HG03354 (cell line): ENCODE measurements at regions not wholly inside any gene's neighbourhood (a gene's known extent, or its start where the extent isn't known, plus 50 kb on each side); places are given as distances from the start of the nearest gene placed in this dataset.

ENCODE experiments used
- ATAC-seq: cut with Tn5 transposase; IDR thresholded peaks from one replicate; pipeline ENCODE4 v1.9.1; 2021; ENCODE audit warnings: mild to moderate bottlenecking; ENCODE audit not compliant: unreplicated experiment, poor library complexity, severe bottlenecking

DNA sequence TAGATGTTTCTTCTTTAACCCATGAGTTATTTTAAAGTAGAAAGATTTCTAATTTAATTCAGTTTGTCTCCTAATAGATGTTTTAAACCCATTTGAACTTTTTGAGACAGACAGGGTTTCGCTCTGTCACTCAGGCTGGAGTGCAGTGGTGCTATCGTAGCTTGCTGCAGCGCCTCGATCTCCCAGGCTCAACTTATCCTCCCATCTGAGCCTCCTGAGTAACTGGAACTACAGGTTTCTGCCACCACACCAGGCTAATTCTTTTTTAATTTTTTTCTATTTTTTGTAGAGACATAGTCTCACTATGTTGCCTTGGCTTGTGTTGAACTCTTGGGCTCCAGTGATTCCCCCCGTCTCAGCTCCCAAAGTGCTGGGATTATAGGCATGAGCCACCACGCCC, 53.0 kb upstream of the RAB18 start:
- no peak for ATAC-seq

DNA sequence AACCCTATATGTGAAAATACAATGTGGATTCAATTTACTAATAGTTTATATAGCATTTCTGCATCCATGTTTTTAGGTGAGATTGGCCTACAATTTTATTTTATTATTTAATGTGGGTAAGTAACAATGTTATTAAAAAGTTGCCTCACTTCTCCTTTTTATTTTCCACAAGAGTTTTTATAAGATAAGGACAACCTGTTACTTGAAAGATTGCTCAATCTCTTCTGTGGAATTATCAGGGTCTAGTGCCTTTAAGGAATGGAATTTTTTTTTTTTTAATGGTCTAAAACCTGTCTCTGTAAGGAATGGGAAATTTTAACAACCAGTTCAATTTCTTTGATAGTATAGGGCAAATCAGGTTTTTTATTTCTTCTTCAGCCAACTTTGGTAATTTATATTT, 53.9 kb upstream of the RAB18 start:
- ATAC-seq, result no peak

DNA sequence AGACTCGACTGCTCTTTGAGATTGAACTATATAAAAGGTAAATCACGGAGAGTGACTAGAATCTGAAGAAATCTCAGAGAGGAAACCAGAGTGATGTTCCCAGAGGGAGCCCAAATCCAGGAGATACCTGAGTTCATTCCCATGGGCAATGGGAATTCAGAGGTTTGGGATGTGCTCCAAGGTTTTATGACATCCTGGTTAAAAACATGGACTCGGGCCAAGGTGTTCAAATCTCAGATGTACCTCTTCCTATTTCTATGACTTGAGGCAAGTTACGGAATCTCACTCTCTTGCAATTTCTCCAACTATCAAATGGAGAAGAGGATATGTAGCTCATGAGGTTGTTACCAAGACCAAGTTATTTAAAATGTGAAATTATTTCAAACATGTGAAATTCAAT, 54.5 kb upstream of the RAB18 start:
- no peak for ATAC-seq

DNA sequence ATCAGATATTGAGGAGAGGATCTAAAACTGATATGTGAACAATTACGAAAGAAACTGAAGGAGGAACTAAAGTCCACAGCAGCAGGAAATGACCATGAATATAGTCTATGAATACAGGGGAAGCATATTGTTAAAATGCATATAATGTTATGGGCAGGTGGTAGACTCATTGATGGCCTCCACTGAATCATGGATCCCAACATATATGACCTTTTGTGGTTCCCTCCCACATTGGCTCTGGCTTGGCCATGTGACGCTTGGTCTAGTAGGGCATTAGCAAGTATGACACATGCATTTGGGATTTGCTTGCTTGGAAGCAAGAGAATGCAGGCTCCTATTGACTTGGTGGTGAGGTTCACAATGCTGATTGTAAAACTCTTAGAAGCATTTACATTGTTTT, 55.2 kb upstream of the RAB18 start:
- no peak for ATAC-seq

DNA sequence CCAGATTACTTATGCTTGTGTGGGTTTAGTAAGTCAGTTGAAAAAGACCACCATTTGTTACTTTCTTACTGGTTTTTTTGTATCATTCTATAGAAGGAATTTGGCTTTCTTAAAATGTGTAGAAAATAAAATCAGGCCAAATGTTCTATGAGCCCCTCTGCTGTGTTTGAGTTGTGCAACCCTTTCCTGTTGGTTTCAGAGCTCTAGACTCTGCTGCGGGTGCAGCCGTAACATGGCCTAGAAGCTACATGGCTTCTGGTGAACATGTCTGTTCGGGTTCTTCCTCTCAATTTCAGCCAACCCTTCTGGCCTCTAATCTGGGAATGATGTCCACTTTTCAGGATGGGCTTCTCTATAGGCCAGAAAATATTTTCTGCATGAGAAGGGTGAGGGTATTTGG, 56.6 kb upstream of the RAB18 start:
- ATAC-seq, result no peak

GRCh38 chr10:27446091-27446918, 57.8 kb upstream of the RAB18 start:
- no peak for ATAC-seq

GRCh38 chr10:27445070-27445469, 59.0 kb upstream of the RAB18 start:
- ATAC-seq, result no peak

DNA sequence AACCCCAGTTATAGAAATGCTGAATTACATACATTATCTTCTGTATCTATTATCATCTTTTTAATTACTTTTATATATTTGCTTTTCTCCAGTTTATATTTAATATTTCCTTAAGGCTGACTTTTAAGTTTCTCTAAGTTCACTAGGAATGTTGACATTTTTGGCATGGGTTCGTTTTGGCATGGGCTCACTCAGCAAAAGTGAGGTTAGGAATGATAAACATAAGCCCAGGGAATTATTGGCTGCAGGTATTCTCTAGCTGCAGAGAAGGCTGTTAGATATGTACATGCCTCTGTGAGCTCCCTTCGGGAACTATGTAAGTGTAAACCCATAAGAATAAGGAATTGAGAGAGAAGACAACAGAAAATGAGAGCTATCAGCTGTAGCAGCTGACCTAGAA, 63.6 kb upstream of the RAB18 start:
- ATAC-seq, result no peak

GRCh38 chr10:27440021-27440420, 64.1 kb upstream of the RAB18 start:
- ATAC-seq, result no peak

GRCh38 chr10:27439101-27439500, 65.0 kb upstream of the RAB18 start:
- no peak for ATAC-seq

GRCh38 chr10:27437775-27438174, 66.3 kb upstream of the RAB18 start:
- no peak for ATAC-seq

DNA sequence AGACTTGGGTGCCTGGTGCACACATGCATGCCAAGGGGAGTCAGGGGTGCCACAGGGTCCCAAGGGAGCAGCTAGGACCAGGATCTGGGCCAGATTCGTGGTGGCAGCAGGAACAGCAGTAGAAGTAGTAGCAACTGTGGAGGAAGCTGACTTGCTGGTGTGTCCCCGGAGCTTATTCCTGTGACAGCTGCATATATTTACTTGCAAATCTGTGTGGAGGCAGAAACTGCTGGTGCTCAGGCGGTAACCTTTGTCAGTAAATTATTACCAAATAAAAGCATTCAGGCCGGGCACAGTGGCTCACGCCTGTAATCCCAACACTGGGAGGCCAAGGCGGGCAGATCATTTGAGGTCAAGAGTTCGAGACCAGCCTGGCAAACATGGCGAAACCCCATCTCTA, 67.4 kb upstream of the RAB18 start:
- no peak for ATAC-seq

DNA sequence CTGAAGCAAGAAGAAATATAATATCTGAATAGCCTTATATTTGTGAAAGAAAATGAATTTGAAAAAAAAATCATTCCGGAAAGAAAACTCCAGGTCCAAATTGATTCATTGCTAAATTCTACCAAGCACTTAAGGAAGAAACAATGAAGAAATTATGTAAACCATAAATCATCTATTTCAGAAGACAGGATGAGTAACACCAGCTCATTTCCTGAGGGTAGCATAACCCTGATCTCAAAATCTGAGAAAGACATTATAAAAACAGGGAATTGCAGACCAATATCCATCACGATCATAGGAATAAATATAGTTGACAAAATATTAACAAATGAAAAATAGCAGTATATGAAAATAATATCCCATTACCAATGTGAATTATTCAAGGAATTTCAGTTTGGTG, 70.1 kb upstream of the RAB18 start:
- no peak for ATAC-seq

DNA sequence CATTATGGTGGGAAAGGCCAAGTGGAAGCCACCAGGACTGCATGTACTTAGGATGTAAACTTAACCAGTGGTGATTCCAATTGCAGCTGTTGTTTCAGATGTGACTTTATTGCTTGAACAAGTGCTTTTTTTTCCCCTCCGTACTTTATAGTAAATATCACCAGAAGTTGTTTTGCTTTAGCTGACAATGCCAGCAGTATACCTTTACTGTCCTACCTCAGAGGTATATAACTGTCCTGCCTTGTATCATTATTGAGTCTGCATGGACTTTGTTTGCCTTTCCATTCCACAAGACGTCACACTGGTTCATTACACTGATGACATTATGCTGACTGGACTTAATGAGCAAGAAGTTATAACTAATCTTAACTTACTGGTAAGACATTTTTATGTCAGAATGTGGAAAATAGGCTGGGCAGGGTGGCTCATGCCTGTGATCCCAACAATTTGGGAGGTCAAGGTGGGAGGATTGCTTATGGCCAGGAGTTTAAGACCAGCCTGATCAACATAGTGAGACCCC, 77.1 kb upstream of the RAB18 start:
- no peak for ATAC-seq

- ATAC-seq, result no peak
Measured at GRCh38 chr10:27413831-27414348, 90.2 kb upstream of the RAB18 start.

- ATAC-seq, result no peak
Measured at GRCh38 chr10:27413387-27413786, 90.7 kb upstream of the RAB18 start.

DNA sequence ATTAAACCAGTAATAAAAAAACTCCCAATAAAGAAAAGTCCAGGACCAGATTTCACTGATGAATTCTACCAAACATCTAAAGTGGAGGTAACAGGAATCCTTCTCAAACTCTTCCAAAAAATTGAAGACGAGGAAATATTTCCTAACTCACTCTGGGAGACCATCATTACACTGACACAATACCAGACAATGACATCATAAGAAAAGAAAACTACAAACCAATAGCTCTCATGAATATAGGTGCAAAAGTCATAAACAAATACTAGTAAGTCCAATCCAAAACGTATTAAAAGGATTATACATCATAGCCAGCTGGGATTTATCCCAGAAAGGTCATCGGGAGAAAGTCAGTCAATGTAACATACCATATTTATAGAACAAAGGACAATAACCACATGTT, 94.0 kb upstream of the RAB18 start:
- ATAC-seq, result no peak

DNA sequence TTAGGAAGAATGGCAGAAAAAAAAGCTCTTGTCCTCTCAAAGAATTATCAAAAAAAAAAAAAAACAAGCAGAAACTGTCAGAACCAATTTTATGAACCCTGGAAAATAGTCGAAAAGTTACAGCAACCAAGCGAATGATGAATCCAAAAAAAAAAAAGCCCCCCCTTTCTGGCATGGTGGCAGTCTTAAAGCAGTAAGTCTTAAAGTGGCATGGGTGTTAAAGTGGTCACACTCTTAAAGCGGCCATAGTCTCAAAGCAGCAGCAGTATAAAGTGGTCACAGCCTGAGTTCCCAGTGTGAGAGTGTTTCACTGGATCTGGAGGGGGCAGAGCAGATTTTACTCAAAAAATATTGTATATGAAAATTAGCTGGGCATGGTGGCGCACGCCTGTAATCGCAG, 96.8 kb upstream of the RAB18 start:
- ATAC-seq, result no peak

- no peak for ATAC-seq
Measured at GRCh38 chr10:27399871-27400270, 104.2 kb upstream of the RAB18 start.

DNA sequence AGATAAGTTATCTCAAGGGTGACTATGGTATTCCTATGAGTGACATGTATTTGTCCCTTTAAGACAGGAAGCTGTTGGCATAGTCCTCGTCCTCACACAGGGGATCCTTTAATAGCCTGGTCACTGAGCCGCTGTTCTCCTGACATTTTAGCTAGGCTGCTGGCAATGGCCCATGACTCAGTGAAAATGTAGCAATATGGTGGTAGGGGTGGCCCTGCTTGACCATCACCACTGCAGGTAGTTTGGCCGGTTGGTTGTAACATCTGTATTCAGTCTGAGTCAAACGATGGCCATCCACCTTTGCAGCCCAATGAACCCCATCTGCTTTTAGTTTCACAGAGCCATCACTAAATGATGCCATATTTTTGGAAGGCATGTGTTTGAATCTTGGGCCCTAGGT, 110.1 kb upstream of the RAB18 start:
- ATAC-seq, result no peak

DNA sequence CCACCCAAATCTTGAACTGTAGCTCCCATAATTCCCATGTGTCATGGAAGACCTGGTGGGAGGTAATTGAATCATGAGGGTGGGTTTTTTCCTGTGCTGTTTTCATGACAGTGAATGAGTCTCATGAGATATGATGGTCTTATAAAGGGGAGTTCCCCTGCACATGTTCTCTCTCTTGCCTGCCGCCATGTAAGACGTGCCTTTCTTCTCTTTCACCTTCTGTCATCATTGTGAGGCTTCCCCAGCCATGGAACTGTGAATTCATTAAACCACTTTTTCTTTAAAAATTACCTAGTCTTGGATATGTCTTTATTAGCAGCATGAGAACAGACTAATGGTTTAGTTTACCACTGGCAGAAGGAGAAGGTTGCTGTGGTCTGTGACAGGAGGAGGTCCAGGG, 111.5 kb upstream of the RAB18 start:
- no peak for ATAC-seq

GRCh38 chr10:27391916-27392315, 112.2 kb upstream of the RAB18 start:
- ATAC-seq, result no peak
